Osteocyte (in vitro differentiated cells): ENCODE measurements at regions not wholly inside any gene's neighbourhood (a gene's known extent, or its start where the extent isn't known, plus 50 kb on each side); places are given as distances from the start of the nearest gene placed in this dataset.

Experiments used
- DNase-seq: peaks from one replicate; pipeline ENCODE4 v3.0.0; 2021; ENCODE audit warnings: mixed read lengths; ENCODE audit not compliant: unreplicated experiment; ENCODE audit errors: extremely low spot score
- H3K27ac Mint-ChIP-seq: one replicate; pipeline ENCODE4 v1.8.0; 2021; ENCODE audit warnings: mild to moderate bottlenecking, mixed read lengths; ENCODE audit not compliant: unreplicated experiment
- H3K27me3 Mint-ChIP-seq: one replicate; pipeline ENCODE4 v1.8.0; 2021; ENCODE audit warnings: mixed read lengths; ENCODE audit not compliant: unreplicated experiment
- H3K36me3 Mint-ChIP-seq: one replicate; pipeline ENCODE4 v1.8.0; 2021; ENCODE audit warnings: mixed read lengths; ENCODE audit not compliant: unreplicated experiment
- H3K4me1 Mint-ChIP-seq: one replicate; pipeline ENCODE4 v1.8.0; 2021; ENCODE audit warnings: mixed read lengths; ENCODE audit not compliant: unreplicated experiment
- H3K4me3 Mint-ChIP-seq: one replicate; pipeline ENCODE4 v1.8.0; 2021; ENCODE audit warnings: mild to moderate bottlenecking, moderate library complexity, mixed read lengths; ENCODE audit not compliant: unreplicated experiment
- H3K9me3 Mint-ChIP-seq: one replicate; pipeline ENCODE4 v1.8.0; 2021; ENCODE audit warnings: mixed read lengths; ENCODE audit not compliant: unreplicated experiment
- TF ChIP-seq, protein P1 (sequence below): fragments of 200-600 bp; sonication (generic); IDR thresholded peaks from 2 replicates; pipeline ENCODE4 v1.5.0; 2021; ENCODE audit warnings: antibody characterized with exemption, mild to moderate bottlenecking, moderate library complexity

DNA sequence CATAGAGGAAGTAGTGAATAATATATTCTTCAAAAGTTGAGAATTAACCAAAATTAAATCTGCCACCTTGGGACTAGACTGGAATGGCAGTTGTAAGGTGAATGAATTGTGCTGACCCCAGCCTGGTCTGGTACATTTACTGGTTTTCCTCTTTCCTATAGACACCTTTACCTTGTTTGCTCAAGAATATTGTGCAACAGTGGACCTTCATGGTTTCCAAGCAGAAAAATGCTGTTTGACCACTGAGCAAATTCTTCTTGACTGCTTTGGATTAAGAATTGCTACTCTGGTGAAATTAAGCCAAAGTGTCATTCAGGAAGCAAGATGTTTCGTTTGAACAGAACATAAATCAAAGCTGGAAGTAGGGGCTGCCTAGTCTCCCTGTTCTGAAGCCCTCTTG lies 156.6 kb upstream of the TAB2 start:
- no peaks in the 10 kb centered on the region for H3K27me3 Mint-ChIP-seq
- no peak overlapping the region for H3K4me3 Mint-ChIP-seq
- H3K9me3 Mint-ChIP-seq: no peaks in the 10 kb centered on the region
- H3K4me1 Mint-ChIP-seq: peaks cover 5% of the 10 kb centered on the region
- no peak for DNase-seq
- no peak overlapping the region for H3K27ac Mint-ChIP-seq
- no peaks in the 10 kb centered on the region for H3K36me3 Mint-ChIP-seq
- TF ChIP-seq, protein P1, sequence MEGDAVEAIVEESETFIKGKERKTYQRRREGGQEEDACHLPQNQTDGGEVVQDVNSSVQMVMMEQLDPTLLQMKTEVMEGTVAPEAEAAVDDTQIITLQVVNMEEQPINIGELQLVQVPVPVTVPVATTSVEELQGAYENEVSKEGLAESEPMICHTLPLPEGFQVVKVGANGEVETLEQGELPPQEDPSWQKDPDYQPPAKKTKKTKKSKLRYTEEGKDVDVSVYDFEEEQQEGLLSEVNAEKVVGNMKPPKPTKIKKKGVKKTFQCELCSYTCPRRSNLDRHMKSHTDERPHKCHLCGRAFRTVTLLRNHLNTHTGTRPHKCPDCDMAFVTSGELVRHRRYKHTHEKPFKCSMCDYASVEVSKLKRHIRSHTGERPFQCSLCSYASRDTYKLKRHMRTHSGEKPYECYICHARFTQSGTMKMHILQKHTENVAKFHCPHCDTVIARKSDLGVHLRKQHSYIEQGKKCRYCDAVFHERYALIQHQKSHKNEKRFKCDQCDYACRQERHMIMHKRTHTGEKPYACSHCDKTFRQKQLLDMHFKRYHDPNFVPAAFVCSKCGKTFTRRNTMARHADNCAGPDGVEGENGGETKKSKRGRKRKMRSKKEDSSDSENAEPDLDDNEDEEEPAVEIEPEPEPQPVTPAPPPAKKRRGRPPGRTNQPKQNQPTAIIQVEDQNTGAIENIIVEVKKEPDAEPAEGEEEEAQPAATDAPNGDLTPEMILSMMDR: no peak

DNA sequence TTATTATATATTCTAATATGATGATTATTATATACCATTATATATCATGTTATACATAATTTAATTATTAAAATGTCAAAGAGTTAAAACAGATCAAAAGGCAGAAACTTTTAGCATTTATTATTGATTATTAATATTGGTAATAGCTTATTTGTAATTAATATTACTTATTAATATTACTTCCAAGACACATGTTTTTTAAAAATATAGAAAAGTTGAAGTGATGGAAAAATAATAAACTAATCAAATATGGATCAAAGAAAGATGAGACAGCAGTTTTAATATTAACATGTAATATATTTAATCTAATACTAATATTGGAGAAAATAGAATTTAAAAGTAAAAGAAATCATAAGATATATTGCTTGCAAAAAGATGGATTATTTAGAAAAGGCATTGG lies 154.6 kb upstream of the TAB2 start:
- H3K4me3 Mint-ChIP-seq: no peak overlapping the region

DNA sequence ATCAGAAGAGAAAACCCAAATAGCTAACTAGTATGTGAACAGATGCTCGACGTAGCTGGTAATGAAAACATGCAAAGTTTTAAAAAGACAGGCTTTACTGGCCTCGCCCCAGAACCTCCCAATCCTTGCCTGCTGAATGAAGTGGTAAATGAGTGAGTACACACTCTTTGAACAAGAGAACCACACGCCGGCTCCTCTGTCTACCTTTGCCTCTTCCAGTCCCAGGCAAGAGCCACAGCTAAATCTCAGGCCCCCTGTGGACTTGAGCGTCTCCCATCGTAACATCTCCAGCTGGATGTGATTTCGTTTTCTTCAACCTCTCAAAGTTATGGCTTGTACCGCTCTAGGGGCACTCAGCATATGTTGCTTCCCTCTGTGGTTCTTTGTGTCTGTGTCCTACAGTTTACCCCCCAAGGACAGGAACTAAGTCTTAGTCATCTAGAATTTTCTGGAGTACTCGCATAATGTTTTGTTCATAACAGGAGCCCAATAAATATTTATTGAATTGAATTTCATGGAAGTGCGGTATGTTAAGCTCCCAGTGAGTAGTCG lies 153.2 kb upstream of the TAB2 start:
- Mint-ChIP-seq H3K4me1 (peaks cover 11% of the 10 kb centered on the region), H3K9me3 (no peaks in the 10 kb centered on the region), H3K36me3 (no peaks in the 10 kb centered on the region), H3K27ac (no peak overlapping the region), H3K27me3 (no peaks in the 10 kb centered on the region), H3K4me3 (no peak overlapping the region)
- TF ChIP-seq, protein P1: no peak
- no peak for DNase-seq

More for the DNA sequence above, 154.6 kb upstream of the TAB2 start:
- no peak for DNase-seq
- Mint-ChIP-seq H3K4me1 (peaks cover 5% of the 10 kb centered on the region), H3K9me3 (no peaks in the 10 kb centered on the region), H3K27ac (no peak overlapping the region), H3K27me3 (no peaks in the 10 kb centered on the region), H3K36me3 (no peaks in the 10 kb centered on the region)
- TF ChIP-seq, protein P1: no peak

DNA sequence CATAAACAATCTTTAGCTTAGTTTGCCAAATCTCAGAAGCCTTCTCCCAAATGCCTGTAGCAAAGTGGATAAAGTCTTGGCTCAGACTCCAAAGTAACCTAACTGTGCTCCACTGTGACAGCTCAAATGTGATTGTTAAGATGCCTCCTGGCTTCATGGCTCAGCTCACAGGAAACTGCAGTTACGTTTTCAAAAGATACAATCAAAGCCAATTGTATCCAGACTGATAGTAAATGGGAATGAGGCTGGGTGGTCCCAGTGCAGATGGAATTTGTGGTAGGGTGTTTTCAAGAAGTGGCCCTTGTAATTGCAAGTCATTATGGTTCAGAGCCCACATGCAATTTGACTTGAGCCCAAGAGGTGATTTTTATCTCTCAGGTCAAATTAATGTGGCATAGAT lies 151.2 kb upstream of the TAB2 start:
- no peaks in the 10 kb centered on the region for H3K9me3 Mint-ChIP-seq
- H3K4me3 Mint-ChIP-seq: no peak overlapping the region
- TF ChIP-seq, protein P1: no peak
- H3K36me3 Mint-ChIP-seq: no peaks in the 10 kb centered on the region
- no peak for DNase-seq
- no peaks in the 10 kb centered on the region for H3K27me3 Mint-ChIP-seq
- H3K27ac Mint-ChIP-seq: no peak overlapping the region
- H3K4me1 Mint-ChIP-seq: peaks cover 25% of the 10 kb centered on the region

DNA sequence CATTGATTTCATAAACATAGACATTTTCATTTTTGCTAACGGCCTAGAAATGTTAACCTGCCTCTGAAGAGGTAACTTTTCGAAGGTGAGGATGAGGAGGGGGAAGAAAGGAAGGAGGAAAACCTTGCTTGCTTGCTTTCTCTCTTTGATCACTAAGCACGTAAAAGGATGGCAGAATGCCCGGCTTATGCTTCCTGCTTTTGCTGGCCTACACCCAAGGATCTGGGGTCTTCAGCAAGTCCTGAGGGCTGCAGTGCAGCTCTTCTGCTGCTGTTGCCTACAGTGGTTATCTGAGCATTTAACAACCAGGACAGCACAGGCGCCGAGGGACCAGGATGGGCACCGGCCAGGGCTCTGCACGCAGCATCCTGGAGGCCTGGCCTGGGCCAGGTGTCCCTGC lies 150.8 kb upstream of the TAB2 start:
- no peak for DNase-seq
- H3K9me3 Mint-ChIP-seq: no peaks in the 10 kb centered on the region
- H3K4me3 Mint-ChIP-seq: no peak overlapping the region
- TF ChIP-seq, protein P1: no peak
- no peaks in the 10 kb centered on the region for H3K36me3 Mint-ChIP-seq
- H3K27me3 Mint-ChIP-seq: no peaks in the 10 kb centered on the region
- no peak overlapping the region for H3K27ac Mint-ChIP-seq
- H3K4me1 Mint-ChIP-seq: peaks cover 25% of the 10 kb centered on the region
